NCI-H524 (cell line): ENCODE measurements at regions not wholly inside any gene's neighbourhood (a gene's known extent, or its start where the extent isn't known, plus 50 kb on each side); places are given as distances from the start of the nearest gene placed in this dataset.

Experiments
- DNase-seq, 2 experiments: peaks; one replicate each; lab custom pipeline; 2025; lab: John Stamatoyannopoulos, UW

- no peak for DNase-seq
These were observed 543.8 kb upstream of the SLIT2 start for GRCh38 chr4:19707876-19708275.

- DNase-seq: no peak
These were observed 548.3 kb upstream of the SLIT2 start for GRCh38 chr4:19703391-19703790.

GRCh38 chr4:19700992-19701391 is 550.7 kb upstream of the SLIT2 start:
- no peak for DNase-seq

- DNase-seq: no peak
These were observed 552.7 kb upstream of the SLIT2 start for GRCh38 chr4:19698961-19699360.

- DNase-seq: no peak
These were observed 556.9 kb upstream of the SLIT2 start for GRCh38 chr4:19694812-19695211.

GRCh38 chr4:19693936-19694570 is 557.7 kb upstream of the SLIT2 start:
- no peak for DNase-seq

GRCh38 chr4:19689511-19689910 is 562.2 kb upstream of the SLIT2 start:
- DNase-seq: no peak

GRCh38 chr4:19686456-19686855 is 565.2 kb upstream of the SLIT2 start:
- DNase-seq: no peak

GRCh38 chr4:19684084-19684483 is 567.6 kb upstream of the SLIT2 start:
- peak in 1 of 2 experiments; percentile 28 for DNase-seq

- no peak for DNase-seq
These were observed 568.3 kb upstream of the SLIT2 start for GRCh38 chr4:19683426-19683825.

- no peak for DNase-seq
These were observed 574.5 kb upstream of the SLIT2 start for GRCh38 chr4:19677211-19677610.

GRCh38 chr4:19675172-19675811 is 576.4 kb upstream of the SLIT2 start:
- no peak for DNase-seq

- no peak for DNase-seq
These were observed 592.6 kb upstream of the SLIT2 start for GRCh38 chr4:19659101-19659500.

GRCh38 chr4:19657856-19658255 is 593.8 kb upstream of the SLIT2 start:
- peak in 1 of 2 experiments; percentile 4 for DNase-seq

GRCh38 chr4:19655666-19656065 is 596.0 kb upstream of the SLIT2 start:
- DNase-seq: no peak

GRCh38 chr4:19650903-19651864 is 600.5 kb upstream of the SLIT2 start:
- DNase-seq: no peak

- DNase-seq: no peak
These were observed 606.1 kb upstream of the SLIT2 start for GRCh38 chr4:19645589-19645988.

- no peak for DNase-seq
These were observed 615.3 kb upstream of the SLIT2 start for GRCh38 chr4:19636451-19636850.

GRCh38 chr4:19631814-19632213 is 619.9 kb upstream of the SLIT2 start:
- no peak for DNase-seq

- no peak for DNase-seq
These were observed 627.8 kb upstream of the SLIT2 start for GRCh38 chr4:19623866-19624265.

GRCh38 chr4:19615086-19615689 is 636.5 kb upstream of the SLIT2 start:
- DNase-seq: no peak

GRCh38 chr4:19614171-19614570 is 637.5 kb upstream of the SLIT2 start:
- DNase-seq: no peak
